HepG2 (cell line): ENCODE measurements at regions not wholly inside any gene's neighbourhood (a gene's known extent, or its start where the extent isn't known, plus 50 kb on each side); places are given as distances from the start of the nearest gene placed in this dataset.

Source experiments
- ATAC-seq: fragments of 200-7000 bp; cut with Tn5 transposase; 3 replicates; pipeline ENCODE4 v1.9.1; 2020; ENCODE audit warnings: mild to moderate bottlenecking, moderate library complexity
- BruUV-seq: library from RNA; stranded (reverse); fragments of 400-500 nt; replicated peaks from 2 replicates; lab custom pipeline; 2021; lab: Mats Ljungman, UMichigan
- CTCF ChIA-PET: fragments of 300-600 bp; formaldehyde crosslinking; extraction: SDS; loops from one replicate; lab custom pipeline; 2021; ENCODE audit warnings: low total read pairs, inconsistent platforms, low intra/inter-chr PET ratio; lab: Yijun Ruan, JAX
- POLR2A ChIA-PET: fragments of 350-600 bp; sonication (Branson Sonifier 250); formaldehyde crosslinking; loops from one replicate; lab custom pipeline; 2020; ENCODE audit warnings: antibody characterized with exemption, inconsistent platforms; lab: Yijun Ruan, JAX
- DNase-seq: peaks from one replicate; pipeline ENCODE4 v3.0.0-alpha.2; 2015; ENCODE audit warnings: low spot score
- FAIRE-seq: peaks from 3 replicates; lab custom pipeline; 2011; peaks lifted over from hg19 to GRCh38; lab: Jason Lieb, UNC
- H2AFZ ChIP-seq: one replicate; pipeline ENCODE4 v1.6.1; 2011; ENCODE audit warnings: low read length, inconsistent platforms
- H3K27ac ChIP-seq: fragments of 300-600 bp; 3 replicates; pipeline ENCODE4 v1.8.0; 2011; ENCODE audit warnings: mixed run types, mild to moderate bottlenecking, mixed read lengths, low read length, inconsistent platforms; ENCODE audit not compliant: insufficient read depth; ENCODE audit errors: extremely low read length
- H3K27me3 ChIP-seq, 2 experiments: fragments of 200-600 bp in 1 of 2; 2 replicates in 1 of 2; 3 replicates in 1 of 2; pipeline versions ENCODE4 v1.6.0 to v1.8.0; 2011; ENCODE audit warnings: low read length in 2 of 2, mild to moderate bottlenecking in 2 of 2, moderate library complexity in 2 of 2, inconsistent platforms in 1 of 2; ENCODE audit not compliant: insufficient read depth in 2 of 2, control insufficient read depth in 1 of 2
- H3K36me3 ChIP-seq, 2 experiments: fragments of 200-600 bp in 1 of 2; replicated peaks in 1 of 2; 2 replicates in 1 of 2; 3 replicates in 1 of 2; pipeline versions ENCODE4 v1.5.1 to v1.8.0; 2011; ENCODE audit warnings: low read length in 2 of 2, inconsistent platforms in 1 of 2; ENCODE audit not compliant: insufficient read depth in 2 of 2, control insufficient read depth in 1 of 2
- H3K4me1 ChIP-seq: 2 replicates; pipeline ENCODE4 v1.5.1; 2012; ENCODE audit warnings: low read length, inconsistent platforms; ENCODE audit not compliant: insufficient read depth
- H3K4me2 ChIP-seq: 2 replicates; pipeline ENCODE4 v1.6.0; 2011; ENCODE audit warnings: low read depth, low read length, inconsistent platforms
- H3K4me3 ChIP-seq, 3 experiments: fragments of 200-600 bp in 1 of 3; sonication (generic), shearing (Covaris generic) in 1 of 3; replicated peaks in 1 of 3; 2 replicates each; pipeline ENCODE4 v1.5.1; 2011 to 2016; ENCODE audit warnings: low read length in 3 of 3, inconsistent platforms in 2 of 3, low read depth in 2 of 3, mild to moderate bottlenecking in 2 of 3, control low read depth in 1 of 3, mixed read lengths in 1 of 3; ENCODE audit not compliant: insufficient read depth in 1 of 3
- H3K79me2 ChIP-seq: one replicate; pipeline ENCODE4 v1.6.1; 2011; ENCODE audit warnings: low read length, inconsistent platforms; ENCODE audit not compliant: insufficient read depth
- H3K9ac ChIP-seq: 2 replicates; pipeline ENCODE4 v1.6.0; 2011; ENCODE audit warnings: mild to moderate bottlenecking, low read depth, low read length, inconsistent platforms; ENCODE audit not compliant: insufficient read depth
- H3K9me3 ChIP-seq: 2 replicates; pipeline ENCODE4 v1.5.1; 2012; ENCODE audit warnings: mild to moderate bottlenecking, low read length
- H4K20me1 ChIP-seq: 2 replicates; pipeline ENCODE4 v1.6.0; 2011; ENCODE audit warnings: inconsistent platforms, mild to moderate bottlenecking, low read length, moderate library complexity; ENCODE audit not compliant: insufficient read depth
- BHLHE40 ChIP-seq: IDR thresholded peaks from 2 replicates; pipeline ENCODE4 v1.6.1; 2011; ENCODE audit warnings: low read length, improper control_type of control experiment
- BRD4 ChIP-seq: sonication (generic); formaldehyde crosslinking; IDR thresholded peaks from 2 replicates; pipeline ENCODE4 v1.4.0; 2020; ENCODE audit warnings: missing genetic modification reagents
- DNMT1 ChIP-seq: sonication (generic); formaldehyde crosslinking; IDR thresholded peaks from 2 replicates; pipeline ENCODE4 v1.5.1; 2020; ENCODE audit warnings: mild to moderate bottlenecking, missing genetic modification reagents
- ELF3 ChIP-seq: IDR thresholded peaks from 2 replicates; pipeline ENCODE4 v1.6.1; 2016; ENCODE audit warnings: missing genetic modification reagents, missing compliant biosample characterization
- ELF4 ChIP-seq: sonication (generic); formaldehyde crosslinking; IDR thresholded peaks from 2 replicates; pipeline ENCODE4 v1.5.0; 2020; ENCODE audit warnings: missing genetic modification reagents, mild to moderate bottlenecking, moderate library complexity, borderline replicate concordance
- HNRNPH1 ChIP-seq: fragments of 200-400 bp; formaldehyde crosslinking; optimal IDR thresholded peaks from 2 replicates; pipeline ENCODE3; 2017; ENCODE audit warnings: mild to moderate bottlenecking, low read depth, low read length
- IRF9 ChIP-seq: sonication (generic); formaldehyde crosslinking; IDR thresholded peaks from 2 replicates; pipeline ENCODE4 v1.8.0; 2022; ENCODE audit warnings: missing genetic modification reagents, mild to moderate bottlenecking, borderline replicate concordance
- MEF2D ChIP-seq: sonication (generic); formaldehyde crosslinking; IDR thresholded peaks from 2 replicates; pipeline ENCODE4 v1.5.1; 2020; ENCODE audit warnings: mild to moderate bottlenecking, missing genetic modification reagents
- MXI1 ChIP-seq: IDR thresholded peaks from 3 replicates; pipeline ENCODE4 v1.6.1; 2012; ENCODE audit warnings: low read depth, low read length, inconsistent platforms, borderline replicate concordance
- PLSCR1 ChIP-seq: sonication (generic); formaldehyde crosslinking; IDR thresholded peaks from 2 replicates; pipeline ENCODE4 v1.5.0; 2020; ENCODE audit warnings: missing genetic modification reagents, mild to moderate bottlenecking, borderline replicate concordance
- SOX5 ChIP-seq: IDR thresholded peaks from 2 replicates; pipeline ENCODE4 v1.6.1; 2016; ENCODE audit warnings: borderline replicate concordance
- TFAP4 ChIP-seq: sonication (generic); IDR thresholded peaks from 2 replicates; pipeline ENCODE4 v1.6.1; 2016; ENCODE audit warnings: low read depth, borderline replicate concordance
- ZBTB33 ChIP-seq: sonication (generic); formaldehyde crosslinking; IDR thresholded peaks from 2 replicates; pipeline ENCODE4 v1.4.0; 2020; ENCODE audit warnings: missing genetic modification reagents
- ZBTB7A ChIP-seq: sonication (generic); formaldehyde crosslinking; IDR thresholded peaks from 2 replicates; pipeline ENCODE4 v1.8.0; 2022; ENCODE audit warnings: mild to moderate bottlenecking, missing genetic modification reagents
- ZBTB8A ChIP-seq: sonication (generic); formaldehyde crosslinking; IDR thresholded peaks from 2 replicates; pipeline ENCODE4 v1.4.0; 2020; ENCODE audit warnings: mild to moderate bottlenecking, low read depth, missing genetic modification reagents, borderline replicate concordance
- ZNF274 ChIP-seq: sonication (generic); formaldehyde crosslinking; IDR thresholded peaks from 2 replicates; pipeline ENCODE4 v1.5.1; 2020; ENCODE audit warnings: mild to moderate bottlenecking, missing genetic modification reagents
- WGBS: methylation state at CpG from one replicate; pipeline ENCODE4 v1.1.6; 2017; ENCODE audit warnings: low lambda C conversion rate; 5-methylcytosine and 5-hydroxymethylcytosine counted together
- in situ Hi-C: cut with HindIII; loops from 2 replicates; pipeline ENCODE4 v1.10.0; 2017; ENCODE audit warnings: low pct_unique_long_range_greater_than_20kb; ENCODE audit not compliant: extremely low pct_ligation_motif_present
- intact Hi-C: fragments of 100-400 bp; cut with micrococcal nuclease; formaldehyde crosslinking; loops from one replicate; pipeline ENCODE4 v1.10.0; 2022; ENCODE audit not compliant: unreplicated experiment

DNA sequence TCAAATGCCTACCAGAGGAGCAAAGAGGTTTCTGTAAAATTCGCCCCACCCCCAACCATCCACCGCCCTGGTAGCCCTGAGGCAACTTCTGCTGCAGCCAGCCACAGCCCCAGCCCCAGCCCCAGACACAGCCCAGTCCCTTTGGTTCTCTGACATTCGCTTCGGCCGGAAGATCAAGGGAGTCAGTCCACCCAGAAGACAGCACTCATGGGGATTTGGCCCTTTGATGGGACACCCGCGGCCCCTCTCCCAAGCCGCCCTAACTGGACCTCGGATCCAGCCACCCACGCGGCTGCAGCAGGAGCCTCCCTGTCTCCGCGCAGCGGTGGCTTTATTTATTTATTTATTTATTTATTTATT is 3881.0 kb downstream of the SRGAP2C start:
- in situ Hi-C loops, result no loop called here
- no peak overlapping the region for H2AFZ ChIP-seq
- ChIA-PET POLR2A (no interaction called here), CTCF (no interaction called here)
- intact Hi-C loops, result no loop called here
- no peaks in the 10 kb centered on the region for H3K79me2 ChIP-seq
- no peak overlapping the region for H3K27ac ChIP-seq
- H4K20me1 ChIP-seq, result no peaks in the 10 kb centered on the region
- no peaks in the 10 kb centered on the region for H3K36me3 ChIP-seq
- no peak for FAIRE-seq
- no peaks in the 10 kb centered on the region for H3K27me3 ChIP-seq
- H3K4me3 ChIP-seq, result no peak overlapping the region
- TF ChIP-seq BRD4 (CRISPR knock-in tag), result no peak
- no peak for TF ChIP-seq MEF2D (CRISPR knock-in tag)
- no peak for TF ChIP-seq ZNF274
- no peak for TF ChIP-seq ZBTB33 (CRISPR knock-in tag)
- TF ChIP-seq ELF3 (CRISPR knock-in tag), result no peak
- TF ChIP-seq ZBTB7A (CRISPR knock-in tag), result no peak
- TF ChIP-seq ZBTB8A (CRISPR knock-in tag), result no peak
- no peak for TF ChIP-seq HNRNPH1
- TF ChIP-seq DNMT1, result no peak
- TF ChIP-seq PLSCR1 (CRISPR knock-in tag), result no peak
- no peak for TF ChIP-seq BHLHE40
- no peak for TF ChIP-seq SOX5 (CRISPR knock-in tag)
- no peak for TF ChIP-seq IRF9 (CRISPR knock-in tag)
- TF ChIP-seq TFAP4, result no peak
- no peak for TF ChIP-seq MXI1
- TF ChIP-seq ELF4 (CRISPR knock-in tag), result no peak
- no peak overlapping the region for H3K4me2 ChIP-seq
- DNase-seq, result no peak
- peaks cover 63% of the 10 kb centered on the region for H3K9me3 ChIP-seq
- 74% methylated on average over 10 of the region's 14 CpGs for WGBS
- no peaks in the 10 kb centered on the region for H3K4me1 ChIP-seq
- no TSS peak for BruUV-seq
- ATAC-seq, result no peak
- H3K9ac ChIP-seq, result no peak overlapping the region
